ENCODE measurements at regions not wholly inside any gene's neighbourhood (a gene's known extent, or its start where the extent isn't known, plus 50 kb on each side); places are given as distances from the start of the nearest gene placed in this dataset.

DNA sequence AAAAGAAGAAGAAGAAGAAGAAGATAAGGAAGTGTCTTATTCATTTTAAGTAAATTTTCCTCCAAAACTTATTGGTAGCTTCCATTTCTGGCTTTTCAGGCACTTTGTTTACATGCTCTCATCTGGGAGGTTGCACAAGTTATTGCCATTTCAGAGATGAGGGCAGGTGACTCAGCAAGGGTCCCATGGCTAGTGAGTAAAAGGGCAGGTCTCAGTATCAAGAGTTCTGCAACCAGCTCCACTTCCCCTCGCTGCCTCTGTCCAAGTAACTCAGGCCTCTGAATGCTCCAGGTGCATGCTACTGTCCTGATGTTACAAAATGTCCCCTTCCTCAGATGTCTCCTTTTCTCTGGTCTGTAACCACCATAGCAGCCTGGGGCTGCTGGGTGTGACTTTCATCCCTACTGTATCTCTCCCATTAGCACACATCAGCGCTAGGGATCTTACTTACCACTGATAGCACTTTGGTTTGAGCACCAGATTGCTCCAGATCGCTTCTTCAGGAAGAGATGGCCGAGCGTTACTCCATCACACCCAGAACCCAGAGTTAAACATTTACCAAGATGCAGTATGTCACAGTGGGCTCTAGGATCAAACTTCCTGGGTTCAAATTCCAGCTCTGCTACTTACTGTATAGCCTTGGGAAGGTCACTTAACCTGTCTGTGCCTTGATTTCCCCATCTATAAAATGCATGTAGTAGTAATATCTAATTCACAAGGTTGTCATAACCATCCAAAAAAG, 57.4 kb upstream of the LAPTM4A start:
- H3K4me1 ChIP-seq, result peaks cover 22% of the 10 kb centered on the region
- peaks cover 5% of the 10 kb centered on the region for H3K9me3 ChIP-seq (replicated peaks)
- H3K27me3 ChIP-seq (ENCODE audit: low read depth), result peaks cover 27% of the 10 kb centered on the region
- no peak overlapping the region for H3K4me3 ChIP-seq
- no peak overlapping the region for H3K27ac ChIP-seq (replicated peaks)
- intact Hi-C loops (cut with micrococcal nuclease), result no loop called here
- no peak for DNase-seq
- TF ChIP-seq, protein P1, sequence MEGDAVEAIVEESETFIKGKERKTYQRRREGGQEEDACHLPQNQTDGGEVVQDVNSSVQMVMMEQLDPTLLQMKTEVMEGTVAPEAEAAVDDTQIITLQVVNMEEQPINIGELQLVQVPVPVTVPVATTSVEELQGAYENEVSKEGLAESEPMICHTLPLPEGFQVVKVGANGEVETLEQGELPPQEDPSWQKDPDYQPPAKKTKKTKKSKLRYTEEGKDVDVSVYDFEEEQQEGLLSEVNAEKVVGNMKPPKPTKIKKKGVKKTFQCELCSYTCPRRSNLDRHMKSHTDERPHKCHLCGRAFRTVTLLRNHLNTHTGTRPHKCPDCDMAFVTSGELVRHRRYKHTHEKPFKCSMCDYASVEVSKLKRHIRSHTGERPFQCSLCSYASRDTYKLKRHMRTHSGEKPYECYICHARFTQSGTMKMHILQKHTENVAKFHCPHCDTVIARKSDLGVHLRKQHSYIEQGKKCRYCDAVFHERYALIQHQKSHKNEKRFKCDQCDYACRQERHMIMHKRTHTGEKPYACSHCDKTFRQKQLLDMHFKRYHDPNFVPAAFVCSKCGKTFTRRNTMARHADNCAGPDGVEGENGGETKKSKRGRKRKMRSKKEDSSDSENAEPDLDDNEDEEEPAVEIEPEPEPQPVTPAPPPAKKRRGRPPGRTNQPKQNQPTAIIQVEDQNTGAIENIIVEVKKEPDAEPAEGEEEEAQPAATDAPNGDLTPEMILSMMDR (IDR thresholded peaks at IDR 0.05; ENCODE audit: borderline replicate concordance), result no peak
- no peaks in the 10 kb centered on the region for H3K36me3 ChIP-seq

DNA sequence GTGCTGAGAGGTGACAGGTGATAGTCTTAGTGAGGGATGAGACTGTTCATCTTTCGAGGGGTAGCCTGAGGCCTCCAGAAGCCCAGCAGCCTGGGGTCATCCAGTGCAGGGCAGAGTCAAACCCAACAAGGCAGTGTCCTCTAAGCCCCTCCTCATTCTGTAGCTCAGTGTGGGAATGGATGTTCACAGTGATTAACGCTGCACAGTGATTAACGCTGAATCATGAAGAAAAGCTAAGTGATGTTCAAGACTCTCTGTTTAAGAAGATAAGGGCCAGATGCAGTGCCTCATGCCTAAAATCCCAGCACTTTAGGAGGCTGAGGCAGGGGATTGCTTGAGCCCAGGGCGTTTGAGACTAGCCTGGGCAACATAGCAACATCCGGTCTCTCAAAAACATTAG, 56.3 kb upstream of the LAPTM4A start:
- no peak for DNase-seq
- no peaks in the 10 kb centered on the region for H3K36me3 ChIP-seq
- no peak overlapping the region for H3K27ac ChIP-seq (replicated peaks)
- intact Hi-C loops (cut with micrococcal nuclease), result no loop called here
- H3K4me1 ChIP-seq, result peaks cover 17% of the 10 kb centered on the region
- TF ChIP-seq, protein P1 (IDR thresholded peaks at IDR 0.05; ENCODE audit: borderline replicate concordance), result no peak
- peaks cover 7% of the 10 kb centered on the region for H3K9me3 ChIP-seq (replicated peaks)
- no peak overlapping the region for H3K4me3 ChIP-seq
- H3K27me3 ChIP-seq (ENCODE audit: low read depth), result peaks cover 27% of the 10 kb centered on the region

DNA sequence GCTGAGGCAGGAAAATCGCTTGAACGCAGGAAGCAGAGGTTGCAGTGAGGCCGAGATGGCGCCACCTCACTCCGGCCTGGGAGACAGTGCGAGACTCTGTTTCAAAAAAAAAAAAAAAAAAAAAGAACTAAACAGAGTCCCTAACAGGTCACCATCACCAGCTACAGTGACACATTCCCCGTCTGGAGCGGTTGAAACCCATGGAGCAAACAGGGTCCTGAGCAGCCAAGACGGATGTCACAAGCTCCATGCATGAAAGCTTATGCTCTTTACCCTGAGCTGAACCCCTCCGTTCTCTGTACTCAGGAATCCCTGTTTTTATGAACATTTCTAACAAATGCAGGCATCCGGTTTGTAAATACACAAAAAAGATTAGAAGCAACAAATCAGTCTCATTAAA, 55.9 kb upstream of the LAPTM4A start:
- no peak for DNase-seq
- intact Hi-C loops (cut with micrococcal nuclease), result no loop called here
- Histone ChIP-seq H3K4me3 (peak overlapping the region; percentile 53), H3K27ac (replicated peaks) (no peak overlapping the region), H3K36me3 (no peaks in the 10 kb centered on the region), H3K9me3 (replicated peaks) (peaks cover 11% of the 10 kb centered on the region), H3K27me3 (ENCODE audit: low read depth) (peaks cover 27% of the 10 kb centered on the region), H3K4me1 (peaks cover 17% of the 10 kb centered on the region)
- TF ChIP-seq, protein P1 (IDR thresholded peaks at IDR 0.05; ENCODE audit: borderline replicate concordance), result no peak

DNA sequence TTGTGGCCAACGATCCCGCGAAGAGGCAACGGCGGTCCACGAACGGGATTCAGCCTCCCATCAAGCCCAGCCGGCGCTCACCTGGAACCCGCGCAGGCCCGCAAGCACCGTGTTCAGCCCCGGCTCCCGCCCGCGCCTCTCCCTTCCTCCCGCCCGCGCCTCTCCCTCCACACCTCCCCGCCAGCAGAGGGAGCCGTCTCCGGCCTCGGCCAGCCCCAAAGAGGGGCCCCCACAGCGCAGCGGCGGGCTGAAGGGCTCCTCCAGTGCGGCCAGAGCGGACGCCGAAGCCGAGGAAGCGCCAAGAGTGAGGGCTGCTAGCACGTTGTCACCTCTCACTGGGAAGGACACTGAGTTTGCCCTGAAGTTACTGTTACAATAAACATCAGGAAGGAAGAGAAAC, 55.3 kb upstream of the LAPTM4A start:
- Histone ChIP-seq H3K4me1 (peaks cover 16% of the 10 kb centered on the region), H3K27me3 (ENCODE audit: low read depth) (peaks cover 27% of the 10 kb centered on the region), H3K27ac (replicated peaks) (no peak overlapping the region), H3K4me3 (peak overlapping the region; percentile 53), H3K36me3 (no peaks in the 10 kb centered on the region), H3K9me3 (replicated peaks) (peaks cover 17% of the 10 kb centered on the region)
- DNase-seq, result peak; percentile 42
- intact Hi-C loops (cut with micrococcal nuclease), result no loop called here
- TF ChIP-seq, protein P1 (IDR thresholded peaks at IDR 0.05; ENCODE audit: borderline replicate concordance), result peak; percentile 68

DNA sequence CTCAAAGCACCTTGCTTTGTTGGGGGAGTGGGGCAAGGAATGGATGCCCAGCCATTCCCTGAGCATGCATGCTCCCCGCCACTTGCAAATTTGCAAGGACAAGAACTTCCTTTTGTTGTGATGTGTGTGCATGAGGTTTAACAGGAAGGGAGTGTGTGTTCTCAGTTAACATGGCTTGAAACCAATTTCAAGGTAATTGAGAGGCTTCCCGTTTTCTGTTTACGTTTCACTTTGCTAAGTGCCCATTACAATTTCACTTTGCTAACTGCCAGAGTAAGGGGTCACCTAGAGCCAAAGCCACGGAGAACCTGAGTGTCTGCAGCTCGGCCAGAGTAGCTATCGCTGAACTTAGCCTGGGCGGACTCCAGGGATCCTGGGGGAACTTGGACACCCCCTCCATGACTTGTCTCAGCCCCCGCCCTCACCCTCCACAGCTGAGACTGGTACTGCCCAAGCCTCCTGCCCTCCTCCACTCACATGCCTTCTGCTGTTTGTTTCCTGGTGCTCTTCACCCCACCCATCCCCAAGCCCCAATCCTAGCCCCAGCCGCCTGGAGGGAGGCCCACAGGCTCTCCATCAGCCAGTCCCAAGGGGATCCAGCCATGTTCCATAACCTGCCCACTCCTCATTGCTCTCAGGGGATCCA, 53.6 kb upstream of the LAPTM4A start:
- Histone ChIP-seq H3K4me1 (peaks cover 7% of the 10 kb centered on the region), H3K9me3 (replicated peaks) (peaks cover 17% of the 10 kb centered on the region), H3K4me3 (no peak overlapping the region), H3K27me3 (ENCODE audit: low read depth) (peaks cover 27% of the 10 kb centered on the region), H3K27ac (replicated peaks) (no peak overlapping the region), H3K36me3 (no peaks in the 10 kb centered on the region)
- intact Hi-C loops (cut with micrococcal nuclease), result no loop called here
- DNase-seq, result no peak
- TF ChIP-seq, protein P1 (IDR thresholded peaks at IDR 0.05; ENCODE audit: borderline replicate concordance), result no peak
